ENCODE measurements at regions not wholly inside any gene's neighbourhood (a gene's known extent, or its start where the extent isn't known, plus 50 kb on each side); places are given as distances from the start of the nearest gene placed in this dataset.

DNA sequence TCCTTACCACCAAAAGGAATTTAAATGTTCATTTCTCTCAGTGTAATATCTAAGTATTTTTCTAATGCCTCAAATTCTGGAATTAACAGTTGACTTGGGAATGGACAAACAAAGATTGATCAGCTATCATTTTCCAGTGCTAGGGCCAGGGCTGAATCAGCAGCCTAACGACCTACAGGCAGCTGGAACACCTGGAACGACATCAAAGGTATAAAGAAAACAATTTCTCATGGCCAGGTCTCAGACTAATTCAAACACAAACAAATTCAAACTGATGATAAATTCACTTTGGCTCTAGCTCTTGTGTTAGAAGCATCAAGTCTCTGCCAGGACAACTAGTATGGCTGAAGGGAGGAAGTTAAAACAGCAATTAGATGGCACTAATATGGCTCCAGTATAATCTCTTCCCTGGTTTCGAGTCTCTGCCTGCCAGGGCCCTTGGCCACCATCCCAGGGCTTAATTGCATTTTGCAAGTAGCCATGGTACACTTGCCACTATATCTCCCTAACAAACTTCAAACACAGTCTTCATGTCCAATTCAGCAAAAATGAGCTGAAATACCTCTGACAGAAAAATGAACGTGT lies 70.2 kb upstream of the FSHR start:
- TF ChIP-seq POLR2A (IDR thresholded peaks at IDR 0.05), result no peak
- TF ChIP-seq, protein P1, sequence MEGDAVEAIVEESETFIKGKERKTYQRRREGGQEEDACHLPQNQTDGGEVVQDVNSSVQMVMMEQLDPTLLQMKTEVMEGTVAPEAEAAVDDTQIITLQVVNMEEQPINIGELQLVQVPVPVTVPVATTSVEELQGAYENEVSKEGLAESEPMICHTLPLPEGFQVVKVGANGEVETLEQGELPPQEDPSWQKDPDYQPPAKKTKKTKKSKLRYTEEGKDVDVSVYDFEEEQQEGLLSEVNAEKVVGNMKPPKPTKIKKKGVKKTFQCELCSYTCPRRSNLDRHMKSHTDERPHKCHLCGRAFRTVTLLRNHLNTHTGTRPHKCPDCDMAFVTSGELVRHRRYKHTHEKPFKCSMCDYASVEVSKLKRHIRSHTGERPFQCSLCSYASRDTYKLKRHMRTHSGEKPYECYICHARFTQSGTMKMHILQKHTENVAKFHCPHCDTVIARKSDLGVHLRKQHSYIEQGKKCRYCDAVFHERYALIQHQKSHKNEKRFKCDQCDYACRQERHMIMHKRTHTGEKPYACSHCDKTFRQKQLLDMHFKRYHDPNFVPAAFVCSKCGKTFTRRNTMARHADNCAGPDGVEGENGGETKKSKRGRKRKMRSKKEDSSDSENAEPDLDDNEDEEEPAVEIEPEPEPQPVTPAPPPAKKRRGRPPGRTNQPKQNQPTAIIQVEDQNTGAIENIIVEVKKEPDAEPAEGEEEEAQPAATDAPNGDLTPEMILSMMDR (IDR thresholded peaks at IDR 0.05), result no peak

Data from thyroid gland (tissue), 4 donors.